C4-2B (cell line): ENCODE measurements at regions not wholly inside any gene's neighbourhood (a gene's known extent, or its start where the extent isn't known, plus 50 kb on each side); places are given as distances from the start of the nearest gene placed in this dataset.

ENCODE experiments used
- ZFX ChIP-seq: fragments of 450-650 bp; IDR thresholded peaks from 2 replicates; pipeline ENCODE4 v1.6.1; 2017
- TF ChIP-seq, protein P1 (sequence below): fragments of 450-650 bp; conservative IDR thresholded peaks from 2 replicates; pipeline ENCODE4 v1.5.1; 2017; ENCODE audit warnings: mild to moderate bottlenecking

DNA sequence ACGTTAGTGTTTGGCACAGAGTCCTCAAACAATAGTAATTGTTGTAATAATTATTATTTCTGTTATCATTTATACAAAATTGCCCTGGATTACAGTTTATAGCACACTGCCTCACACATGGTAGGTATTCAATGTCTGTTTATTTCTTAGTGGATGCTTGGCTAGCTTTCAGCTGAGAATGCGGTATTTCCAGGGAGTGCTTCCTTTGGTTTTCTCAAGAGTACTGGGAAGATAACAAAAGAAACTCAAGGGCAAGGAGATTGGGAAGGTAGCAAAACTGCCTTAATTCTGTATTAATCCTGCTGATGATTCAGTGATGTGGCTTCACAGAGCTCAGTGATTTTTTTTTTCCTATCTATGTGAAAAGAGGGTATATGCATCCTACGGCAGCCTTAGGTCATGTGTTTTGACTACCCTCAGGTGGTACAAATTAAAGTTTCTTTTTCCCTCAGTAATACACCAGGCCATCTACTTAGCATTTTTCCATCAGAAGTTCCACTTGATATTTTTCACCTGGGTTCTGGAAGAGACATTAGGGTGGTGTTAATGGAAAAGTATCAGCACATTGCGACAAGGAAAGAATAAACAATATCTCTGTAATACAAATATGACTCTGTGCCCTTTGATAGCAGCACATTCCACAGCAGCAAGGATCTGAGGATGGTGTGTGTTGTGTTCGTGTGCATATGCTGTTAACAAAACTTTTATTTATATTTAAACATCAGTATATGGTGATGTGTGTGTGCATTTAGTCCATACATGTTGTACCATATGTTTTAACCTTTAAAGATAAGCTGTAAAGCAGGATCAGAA, 124.3 kb upstream of the RASGEF1B start:
- TF ChIP-seq, protein P1, sequence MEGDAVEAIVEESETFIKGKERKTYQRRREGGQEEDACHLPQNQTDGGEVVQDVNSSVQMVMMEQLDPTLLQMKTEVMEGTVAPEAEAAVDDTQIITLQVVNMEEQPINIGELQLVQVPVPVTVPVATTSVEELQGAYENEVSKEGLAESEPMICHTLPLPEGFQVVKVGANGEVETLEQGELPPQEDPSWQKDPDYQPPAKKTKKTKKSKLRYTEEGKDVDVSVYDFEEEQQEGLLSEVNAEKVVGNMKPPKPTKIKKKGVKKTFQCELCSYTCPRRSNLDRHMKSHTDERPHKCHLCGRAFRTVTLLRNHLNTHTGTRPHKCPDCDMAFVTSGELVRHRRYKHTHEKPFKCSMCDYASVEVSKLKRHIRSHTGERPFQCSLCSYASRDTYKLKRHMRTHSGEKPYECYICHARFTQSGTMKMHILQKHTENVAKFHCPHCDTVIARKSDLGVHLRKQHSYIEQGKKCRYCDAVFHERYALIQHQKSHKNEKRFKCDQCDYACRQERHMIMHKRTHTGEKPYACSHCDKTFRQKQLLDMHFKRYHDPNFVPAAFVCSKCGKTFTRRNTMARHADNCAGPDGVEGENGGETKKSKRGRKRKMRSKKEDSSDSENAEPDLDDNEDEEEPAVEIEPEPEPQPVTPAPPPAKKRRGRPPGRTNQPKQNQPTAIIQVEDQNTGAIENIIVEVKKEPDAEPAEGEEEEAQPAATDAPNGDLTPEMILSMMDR: no peak
- TF ChIP-seq ZFX: no peak
